ENCODE measurements at regions not wholly inside any gene's neighbourhood (a gene's known extent, or its start where the extent isn't known, plus 50 kb on each side); places are given as distances from the start of the nearest gene placed in this dataset.

DNA sequence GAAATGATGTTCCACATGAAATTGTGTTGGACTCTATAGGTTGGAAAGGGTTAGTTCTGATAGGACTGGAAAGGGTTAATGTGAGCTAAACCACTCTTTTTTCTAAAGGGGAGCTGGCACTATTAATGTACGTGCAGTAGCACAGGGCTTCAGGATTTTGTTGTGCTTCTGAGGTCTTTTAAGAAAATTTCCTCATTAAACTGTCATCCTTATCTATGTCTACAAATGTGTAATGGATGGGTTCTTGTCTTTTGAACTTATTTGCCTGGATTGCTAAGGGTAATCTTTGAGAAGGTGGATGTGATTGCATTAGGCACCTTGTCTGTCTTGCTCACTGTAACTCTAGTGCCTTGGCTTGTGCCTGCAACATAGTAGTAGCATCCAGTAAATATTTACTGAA, 106.0 kb upstream of the SLC4A4 start:
- Mint-ChIP-seq H3K27ac (ENCODE audit: unreplicated experiment) (no peak overlapping the region), H3K36me3 (ENCODE audit: unreplicated experiment) (no peaks in the 10 kb centered on the region), H3K4me1 (ENCODE audit: low read depth, unreplicated experiment) (peaks cover 7% of the 10 kb centered on the region), H3K9me3 (ENCODE audit: unreplicated experiment) (no peaks in the 10 kb centered on the region), H3K4me3 (ENCODE audit: unreplicated experiment) (no peak overlapping the region), H3K27me3 (ENCODE audit: unreplicated experiment) (no peaks in the 10 kb centered on the region)
- TF ChIP-seq, protein P1, sequence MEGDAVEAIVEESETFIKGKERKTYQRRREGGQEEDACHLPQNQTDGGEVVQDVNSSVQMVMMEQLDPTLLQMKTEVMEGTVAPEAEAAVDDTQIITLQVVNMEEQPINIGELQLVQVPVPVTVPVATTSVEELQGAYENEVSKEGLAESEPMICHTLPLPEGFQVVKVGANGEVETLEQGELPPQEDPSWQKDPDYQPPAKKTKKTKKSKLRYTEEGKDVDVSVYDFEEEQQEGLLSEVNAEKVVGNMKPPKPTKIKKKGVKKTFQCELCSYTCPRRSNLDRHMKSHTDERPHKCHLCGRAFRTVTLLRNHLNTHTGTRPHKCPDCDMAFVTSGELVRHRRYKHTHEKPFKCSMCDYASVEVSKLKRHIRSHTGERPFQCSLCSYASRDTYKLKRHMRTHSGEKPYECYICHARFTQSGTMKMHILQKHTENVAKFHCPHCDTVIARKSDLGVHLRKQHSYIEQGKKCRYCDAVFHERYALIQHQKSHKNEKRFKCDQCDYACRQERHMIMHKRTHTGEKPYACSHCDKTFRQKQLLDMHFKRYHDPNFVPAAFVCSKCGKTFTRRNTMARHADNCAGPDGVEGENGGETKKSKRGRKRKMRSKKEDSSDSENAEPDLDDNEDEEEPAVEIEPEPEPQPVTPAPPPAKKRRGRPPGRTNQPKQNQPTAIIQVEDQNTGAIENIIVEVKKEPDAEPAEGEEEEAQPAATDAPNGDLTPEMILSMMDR (IDR thresholded peaks at IDR 0.05; ENCODE audit: partially characterized antibody, unreplicated experiment), result no peak
- DNase-seq, result no peak

DNA sequence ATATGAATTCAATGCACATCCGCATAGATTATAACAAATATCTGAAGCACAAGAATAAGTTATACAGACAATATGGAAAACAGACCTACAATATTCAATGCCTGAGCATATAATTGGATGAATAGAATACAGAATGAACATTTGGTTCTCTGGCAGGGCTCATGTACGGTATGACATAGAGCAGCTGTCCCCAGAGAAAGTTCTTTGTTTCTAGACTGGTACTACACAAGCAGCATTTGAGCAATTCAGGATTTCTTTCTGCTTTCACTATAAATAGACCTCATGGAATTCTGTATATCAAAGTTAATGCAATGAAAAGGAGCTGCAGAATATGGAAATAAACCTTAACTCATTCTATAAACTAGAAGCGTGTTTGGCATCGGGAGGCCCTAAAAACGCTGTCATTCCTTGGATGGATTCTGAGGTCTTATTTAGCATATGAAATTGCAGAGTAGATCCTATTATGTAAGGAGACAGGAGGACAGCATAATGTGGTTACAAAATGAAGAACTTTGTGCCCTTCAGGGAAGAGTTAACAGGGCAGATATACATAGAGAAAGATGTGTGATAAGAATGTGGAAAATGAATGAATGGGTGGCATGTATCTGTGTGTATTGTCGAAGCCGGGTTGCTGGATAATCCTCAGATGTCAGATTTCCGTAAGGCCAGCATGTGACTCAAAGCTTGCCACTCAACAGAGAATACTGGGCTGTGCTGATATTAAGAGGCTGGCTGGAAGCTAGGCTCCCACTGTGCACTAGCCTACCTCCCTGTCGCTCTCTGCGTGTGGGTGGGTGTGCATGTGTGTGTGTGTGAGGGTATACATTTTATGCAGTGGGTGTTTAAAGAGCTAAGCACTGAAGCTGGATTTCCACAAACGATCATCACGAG, 103.3 kb upstream of the SLC4A4 start:
- DNase-seq, result no peak
- H3K9me3 Mint-ChIP-seq (ENCODE audit: unreplicated experiment), result no peaks in the 10 kb centered on the region
- no peaks in the 10 kb centered on the region for H3K27me3 Mint-ChIP-seq (ENCODE audit: unreplicated experiment)
- H3K36me3 Mint-ChIP-seq (ENCODE audit: unreplicated experiment), result no peaks in the 10 kb centered on the region
- TF ChIP-seq, protein P1 (IDR thresholded peaks at IDR 0.05; ENCODE audit: partially characterized antibody, unreplicated experiment), result no peak
- H3K4me1 Mint-ChIP-seq (ENCODE audit: low read depth, unreplicated experiment), result peaks cover 4% of the 10 kb centered on the region
- no peak overlapping the region for H3K4me3 Mint-ChIP-seq (ENCODE audit: unreplicated experiment)
- H3K27ac Mint-ChIP-seq (ENCODE audit: unreplicated experiment), result no peak overlapping the region

DNA sequence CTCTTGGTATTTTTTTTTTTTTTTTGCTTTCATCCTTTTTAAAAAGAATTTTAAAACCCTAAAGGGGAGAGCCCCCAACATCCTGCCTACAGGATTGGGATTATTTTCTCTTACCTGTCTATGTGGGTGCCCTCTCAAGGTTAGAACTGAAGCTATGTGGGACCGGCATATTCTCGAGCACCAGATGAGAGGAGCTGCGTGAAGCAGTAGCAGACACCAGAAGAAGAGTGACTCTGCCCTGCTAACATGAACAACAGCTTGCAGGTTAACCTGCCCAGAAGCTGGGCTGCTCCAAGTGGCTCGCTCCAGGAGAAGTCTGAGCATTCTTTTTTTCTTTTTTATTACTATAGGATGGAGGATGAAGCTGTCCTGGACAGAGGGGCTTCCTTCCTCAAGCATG, 102.6 kb upstream of the SLC4A4 start:
- DNase-seq, result no peak
- H3K27me3 Mint-ChIP-seq (ENCODE audit: unreplicated experiment), result no peaks in the 10 kb centered on the region
- no peak overlapping the region for H3K4me3 Mint-ChIP-seq (ENCODE audit: unreplicated experiment)
- H3K9me3 Mint-ChIP-seq (ENCODE audit: unreplicated experiment), result no peaks in the 10 kb centered on the region
- H3K27ac Mint-ChIP-seq (ENCODE audit: unreplicated experiment), result no peak overlapping the region
- no peaks in the 10 kb centered on the region for H3K36me3 Mint-ChIP-seq (ENCODE audit: unreplicated experiment)
- peaks cover 4% of the 10 kb centered on the region for H3K4me1 Mint-ChIP-seq (ENCODE audit: low read depth, unreplicated experiment)
- TF ChIP-seq, protein P1 (IDR thresholded peaks at IDR 0.05; ENCODE audit: partially characterized antibody, unreplicated experiment), result no peak

DNA sequence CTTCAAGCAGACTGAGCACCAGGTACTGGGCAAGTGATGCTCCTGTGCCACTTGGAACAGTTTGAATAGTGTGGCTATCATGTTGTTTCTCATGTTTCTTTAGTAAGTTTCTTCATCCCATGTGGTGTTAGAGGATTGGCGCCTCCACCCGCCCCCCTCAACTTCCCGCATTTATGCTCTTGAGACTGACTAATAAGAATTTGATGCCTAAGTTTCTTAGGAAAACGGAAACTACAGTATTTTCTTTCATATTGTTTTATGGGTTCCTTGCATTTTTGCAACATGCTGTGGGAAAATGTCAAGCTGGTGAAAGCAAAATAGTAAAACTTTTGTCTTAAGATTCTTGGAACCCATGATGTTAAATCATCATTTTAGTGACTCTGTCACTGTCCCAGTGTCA, 101.2 kb upstream of the SLC4A4 start:
- TF ChIP-seq, protein P1 (IDR thresholded peaks at IDR 0.05; ENCODE audit: partially characterized antibody, unreplicated experiment), result no peak
- no peak for DNase-seq
- no peaks in the 10 kb centered on the region for H3K27me3 Mint-ChIP-seq (ENCODE audit: unreplicated experiment)
- no peak overlapping the region for H3K27ac Mint-ChIP-seq (ENCODE audit: unreplicated experiment)
- peaks cover 4% of the 10 kb centered on the region for H3K4me1 Mint-ChIP-seq (ENCODE audit: low read depth, unreplicated experiment)
- H3K36me3 Mint-ChIP-seq (ENCODE audit: unreplicated experiment), result no peaks in the 10 kb centered on the region
- no peak overlapping the region for H3K4me3 Mint-ChIP-seq (ENCODE audit: unreplicated experiment)
- H3K9me3 Mint-ChIP-seq (ENCODE audit: unreplicated experiment), result no peaks in the 10 kb centered on the region

DNA sequence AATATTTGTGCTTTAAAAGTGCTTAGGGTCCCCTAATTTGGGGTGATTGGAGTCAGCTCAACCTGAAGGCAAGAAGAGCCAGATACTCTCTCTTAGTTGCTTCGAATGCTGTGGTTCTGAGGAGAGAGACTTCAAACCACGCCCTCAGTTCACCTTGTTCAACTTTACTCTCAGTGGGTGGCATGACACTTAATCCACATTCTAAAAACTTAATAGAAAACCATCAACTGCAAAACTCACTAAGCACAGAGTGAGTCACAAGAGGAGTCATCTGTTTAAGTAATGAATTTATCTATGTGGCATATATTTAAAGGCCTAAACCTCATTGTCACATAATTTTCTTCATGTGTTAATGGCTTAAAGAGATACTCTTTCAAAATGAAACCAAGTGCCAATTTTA, 99.5 kb upstream of the SLC4A4 start:
- no peaks in the 10 kb centered on the region for H3K27me3 Mint-ChIP-seq (ENCODE audit: unreplicated experiment)
- DNase-seq, result no peak
- H3K4me1 Mint-ChIP-seq (ENCODE audit: low read depth, unreplicated experiment), result peaks cover 4% of the 10 kb centered on the region
- no peaks in the 10 kb centered on the region for H3K36me3 Mint-ChIP-seq (ENCODE audit: unreplicated experiment)
- TF ChIP-seq, protein P1 (IDR thresholded peaks at IDR 0.05; ENCODE audit: partially characterized antibody, unreplicated experiment), result no peak
- H3K4me3 Mint-ChIP-seq (ENCODE audit: unreplicated experiment), result no peak overlapping the region
- no peak overlapping the region for H3K27ac Mint-ChIP-seq (ENCODE audit: unreplicated experiment)
- no peaks in the 10 kb centered on the region for H3K9me3 Mint-ChIP-seq (ENCODE audit: unreplicated experiment)
